HG03139 (cell line): ENCODE measurements at regions not wholly inside any gene's neighbourhood (a gene's known extent, or its start where the extent isn't known, plus 50 kb on each side); places are given as distances from the start of the nearest gene placed in this dataset.
"Not testable (repeated sequence)": the region's sequence is repeated elsewhere in the genome, so short reads cannot be mapped to it uniquely, and the experiment has no call there.

Source experiments
- ATAC-seq: cut with Tn5 transposase; IDR thresholded peaks from one replicate; pipeline ENCODE4 v1.9.1; 2021; ENCODE audit not compliant: unreplicated experiment

DNA sequence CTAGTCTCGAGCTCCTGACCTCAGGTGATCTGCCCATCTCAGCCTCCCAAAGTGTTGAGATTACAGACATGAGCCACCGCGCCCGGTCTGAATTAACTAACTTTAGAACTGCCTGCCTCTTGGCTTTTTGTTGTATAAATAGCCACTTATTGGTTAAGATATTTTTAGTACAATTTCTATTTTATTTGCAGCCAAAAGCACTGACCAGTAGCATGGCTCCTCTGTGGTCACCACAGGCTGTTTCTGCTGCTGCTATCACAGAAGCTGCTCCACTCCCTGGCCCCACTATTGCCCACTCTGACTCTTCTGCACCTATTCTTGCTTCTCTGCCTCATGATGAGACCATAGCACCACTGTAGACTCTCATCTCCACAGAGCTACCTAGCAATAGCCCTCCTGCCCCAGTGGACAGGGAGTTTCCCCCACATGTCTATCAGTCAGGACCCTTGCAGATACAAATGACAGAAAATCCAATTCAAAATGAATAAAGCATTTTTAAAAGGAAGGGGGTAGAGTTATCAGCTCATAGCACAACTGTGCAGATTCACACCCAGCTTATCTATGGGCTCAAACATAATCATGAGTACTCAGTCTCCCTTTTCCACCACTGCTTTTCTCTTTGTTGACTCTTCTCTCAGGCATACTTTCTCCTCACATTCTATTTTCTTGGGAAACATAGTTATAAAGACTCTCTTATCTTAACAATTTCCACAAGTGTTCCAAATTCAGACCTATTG lies 151.8 kb upstream of the EPB41L4A start:
- no peak for ATAC-seq

DNA sequence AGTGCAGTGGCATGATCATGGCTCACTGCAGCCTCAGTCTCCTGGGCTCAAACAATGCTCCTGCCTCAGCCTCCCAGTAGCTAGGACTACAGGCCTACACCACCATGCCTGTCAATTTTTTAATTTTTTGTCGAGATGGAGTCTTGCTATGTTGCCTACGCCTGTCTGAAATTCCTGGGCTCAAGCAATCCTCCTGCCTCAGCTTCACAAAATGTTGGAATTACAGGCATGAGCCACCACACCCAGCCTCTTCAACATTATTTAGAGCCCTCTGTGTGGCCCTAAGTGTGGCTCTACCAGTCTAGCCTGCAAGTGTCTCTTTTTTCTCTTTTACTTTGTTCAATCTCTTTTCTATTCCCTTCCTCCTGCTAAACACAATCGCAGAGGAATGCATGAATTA lies 154.4 kb upstream of the EPB41L4A start:
- no peak for ATAC-seq

DNA sequence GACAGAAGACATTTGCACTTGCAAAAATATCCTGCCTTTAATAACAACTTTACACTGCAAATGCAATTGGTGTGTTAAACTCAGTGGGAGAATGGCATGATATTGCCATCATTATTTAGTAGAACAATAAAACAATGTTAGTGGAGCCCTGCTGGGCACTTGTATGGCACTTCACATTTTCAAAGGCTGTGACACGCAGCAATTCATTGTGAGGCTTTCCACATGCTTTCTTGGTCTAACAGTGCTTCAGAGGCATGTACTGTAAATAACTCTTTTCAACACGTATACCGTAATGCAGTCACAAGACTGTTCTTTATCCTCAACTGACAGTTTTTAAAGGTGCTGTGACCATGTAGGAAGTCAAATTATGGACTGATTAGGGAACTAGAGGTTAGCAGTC lies 155.5 kb upstream of the EPB41L4A start:
- no peak for ATAC-seq

DNA sequence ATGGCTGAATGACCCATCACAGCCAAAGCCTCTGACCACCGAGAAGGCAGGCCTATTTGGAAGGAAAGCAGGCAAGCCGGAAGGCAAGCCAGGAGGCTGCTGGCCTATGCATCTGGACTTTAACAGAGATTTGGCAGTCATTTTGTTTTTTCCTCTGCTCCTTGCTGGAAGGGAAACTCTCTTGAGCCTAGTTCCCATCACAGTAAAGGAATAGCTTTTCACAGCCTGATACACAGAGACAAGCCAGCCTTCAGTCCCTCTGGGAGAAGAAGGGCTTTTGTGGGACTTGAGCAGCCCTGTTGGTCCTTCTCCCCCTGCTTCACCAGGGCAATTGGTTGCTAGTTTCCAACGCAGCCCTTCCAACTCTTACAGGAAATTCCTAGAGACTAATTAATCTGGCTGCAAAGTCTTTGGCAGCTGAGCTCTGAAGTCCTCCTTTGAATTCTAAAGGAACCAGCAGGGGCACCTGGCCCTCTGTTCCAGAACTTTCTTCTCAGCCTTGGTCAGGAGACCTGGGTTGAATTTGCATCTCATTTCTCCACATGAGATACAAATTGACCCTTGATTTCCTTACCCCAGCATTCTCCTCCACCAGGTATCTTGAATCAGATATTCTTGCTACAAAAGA lies 157.3 kb upstream of the EPB41L4A start:
- ATAC-seq: no peak

DNA sequence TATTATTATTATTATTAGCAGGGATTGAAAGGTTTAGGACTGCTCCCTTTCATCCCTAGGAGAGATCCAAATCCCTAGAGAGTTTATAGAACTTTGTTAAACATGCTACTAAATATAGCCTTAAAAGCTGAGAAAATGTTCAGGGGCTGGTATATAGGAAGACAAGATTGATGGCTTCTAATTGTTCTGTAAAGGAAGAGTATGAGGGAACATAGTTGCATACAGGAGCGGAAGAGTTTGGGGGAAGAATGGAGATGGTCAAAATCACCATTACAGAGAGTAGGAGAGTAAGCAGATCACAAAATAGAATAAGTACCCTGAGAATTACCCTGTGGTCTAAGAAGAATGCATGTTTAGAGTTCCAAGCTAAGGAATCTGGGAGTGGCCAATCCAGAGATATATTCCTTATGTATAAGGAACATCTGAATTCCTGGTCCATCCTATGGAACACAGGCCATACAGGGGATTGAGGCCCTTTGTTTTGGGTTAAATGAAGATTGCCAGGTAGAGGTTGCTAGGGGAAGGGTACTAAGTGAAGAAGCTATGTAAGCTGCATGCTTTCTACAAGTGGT lies 158.0 kb upstream of the APC start:
- no peak for ATAC-seq

DNA sequence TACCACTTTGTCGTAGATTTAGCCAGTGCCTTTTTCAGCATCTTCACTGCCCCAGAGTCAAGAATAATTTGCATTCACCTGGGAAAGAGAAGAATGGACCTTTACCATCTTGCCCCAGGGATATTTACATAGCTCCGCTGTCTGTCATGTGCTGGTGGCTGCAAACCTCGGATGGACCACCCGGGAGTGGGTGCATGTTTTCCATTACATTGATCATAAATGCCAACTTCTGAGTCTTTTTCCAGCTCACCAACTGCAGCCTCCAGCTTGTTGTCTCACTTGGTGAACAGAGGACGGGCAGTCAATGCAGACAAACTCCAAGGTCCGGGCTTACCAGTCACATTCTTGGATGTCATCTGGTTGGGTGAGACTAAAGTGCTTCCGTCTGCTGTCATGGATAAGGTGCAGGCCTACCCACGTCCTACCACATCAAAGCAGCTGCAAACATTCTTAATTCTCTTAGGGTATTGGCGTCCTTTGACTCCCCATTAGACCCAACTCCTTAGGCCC lies 155.8 kb upstream of the APC start:
- no peak for ATAC-seq

DNA sequence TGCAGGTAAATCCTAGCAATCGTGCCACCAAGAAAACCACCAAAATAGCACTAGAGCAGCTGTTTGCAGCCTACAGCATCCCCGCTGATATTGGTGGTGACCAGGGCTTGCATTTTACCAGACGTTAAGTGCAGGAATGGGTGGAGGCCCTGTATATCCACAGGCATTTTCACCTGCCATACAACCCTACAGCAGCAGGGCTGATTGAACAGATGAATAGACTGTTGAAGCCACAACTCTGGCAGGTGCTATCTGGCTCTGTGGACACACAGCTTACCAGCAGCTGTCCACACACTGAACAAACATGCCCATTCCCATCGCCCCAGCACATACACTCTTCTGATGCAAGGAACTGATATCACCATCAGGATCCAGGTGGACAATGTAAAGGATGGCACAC lies 154.5 kb upstream of the APC start:
- no peak for ATAC-seq

DNA sequence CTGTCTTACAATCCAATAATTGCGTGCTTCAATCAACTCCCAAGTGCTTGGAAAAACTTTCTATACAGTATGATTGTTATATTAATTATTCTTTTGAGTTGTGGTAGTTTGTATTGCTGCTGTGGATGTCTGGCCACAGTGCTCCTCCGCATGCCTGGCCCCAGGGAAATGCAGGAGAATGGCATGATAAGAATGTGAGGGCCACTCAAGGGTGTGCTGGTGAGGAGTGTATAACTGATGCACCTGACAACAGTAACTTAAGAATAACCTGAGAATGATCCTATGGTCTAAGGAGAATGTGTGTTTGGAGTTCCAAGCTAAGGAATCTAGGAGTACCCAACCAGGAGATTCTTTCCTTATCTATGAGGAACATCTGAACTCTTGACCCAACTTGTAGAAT lies 152.9 kb upstream of the APC start:
- no peak for ATAC-seq

DNA sequence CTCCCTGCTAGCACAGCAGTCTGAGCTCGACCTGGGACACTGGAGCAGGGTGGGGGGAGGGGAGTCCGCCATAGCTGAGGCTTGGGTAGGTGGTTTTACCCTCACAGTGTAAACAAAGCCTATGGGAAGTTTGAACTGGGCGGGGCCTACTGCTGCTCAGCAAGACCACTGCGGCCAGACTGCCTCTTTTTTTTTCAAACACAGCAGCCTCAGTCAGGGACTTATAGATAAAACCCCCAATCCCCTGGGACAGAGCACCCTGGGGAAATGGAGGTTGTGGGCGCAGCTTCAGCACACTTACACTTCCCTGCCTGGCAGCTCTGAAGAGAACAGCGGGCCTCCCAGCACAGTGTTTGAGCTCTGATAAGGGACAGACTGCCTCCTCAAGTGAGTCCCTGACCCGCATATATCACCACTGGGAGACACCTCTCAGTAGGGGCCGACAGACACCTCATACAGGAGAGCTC lies 151.1 kb upstream of the APC start:
- no peak for ATAC-seq

DNA sequence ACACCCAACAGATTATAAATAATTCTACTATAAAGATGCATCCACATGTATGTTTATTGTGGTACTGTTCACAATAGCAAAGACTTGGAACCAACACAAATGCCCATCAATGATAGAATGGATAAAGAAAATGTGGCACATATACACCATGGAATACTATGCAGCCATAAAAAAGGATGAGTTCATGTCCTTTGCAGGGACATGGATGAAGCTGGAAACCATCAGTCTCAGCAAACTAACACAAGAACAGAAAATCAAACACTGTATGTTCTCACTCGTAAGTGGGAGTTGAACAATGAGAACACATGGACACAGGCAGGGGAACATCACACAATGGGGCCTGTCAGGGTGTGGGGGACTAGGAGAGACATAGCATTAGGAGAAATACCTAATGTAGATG lies 146.8 kb upstream of the APC start:
- not testable (repeated sequence) for ATAC-seq

DNA sequence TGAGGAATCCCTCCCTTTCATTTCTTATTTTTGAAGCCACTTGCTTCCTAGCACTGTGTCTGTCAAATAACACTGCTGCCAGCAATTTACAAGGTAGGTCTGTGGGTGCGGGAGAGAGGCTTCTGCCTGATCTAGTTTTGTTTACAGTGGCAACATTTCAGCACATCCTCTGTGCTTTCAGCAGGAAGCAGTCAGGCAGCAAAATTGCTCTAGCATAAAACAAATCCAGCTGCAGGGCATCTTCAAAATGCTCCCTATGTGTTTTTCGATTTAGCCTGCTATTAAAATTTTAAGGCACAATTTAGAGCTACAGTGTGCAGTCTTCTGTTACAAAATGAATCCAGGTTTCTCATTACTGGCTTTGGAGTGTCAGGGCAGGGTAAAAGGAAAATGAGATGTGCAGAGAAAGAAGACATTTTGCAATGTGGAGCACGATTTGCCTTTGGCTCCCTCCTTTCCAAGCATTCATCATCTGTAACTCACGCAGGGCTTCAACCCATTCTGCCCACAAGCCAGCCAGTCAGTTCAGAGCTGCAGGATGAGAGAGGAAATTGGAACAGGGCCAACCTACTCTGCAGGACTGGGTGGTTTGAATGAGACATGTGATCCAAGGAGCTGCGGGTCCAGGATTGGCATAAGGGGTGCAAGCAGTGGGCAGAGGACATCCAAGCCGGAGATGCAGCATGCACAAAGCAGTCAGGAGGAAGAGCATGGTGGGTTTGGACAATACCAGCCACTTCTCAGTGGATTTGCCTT lies 143.4 kb upstream of the APC start:
- no peak for ATAC-seq

DNA sequence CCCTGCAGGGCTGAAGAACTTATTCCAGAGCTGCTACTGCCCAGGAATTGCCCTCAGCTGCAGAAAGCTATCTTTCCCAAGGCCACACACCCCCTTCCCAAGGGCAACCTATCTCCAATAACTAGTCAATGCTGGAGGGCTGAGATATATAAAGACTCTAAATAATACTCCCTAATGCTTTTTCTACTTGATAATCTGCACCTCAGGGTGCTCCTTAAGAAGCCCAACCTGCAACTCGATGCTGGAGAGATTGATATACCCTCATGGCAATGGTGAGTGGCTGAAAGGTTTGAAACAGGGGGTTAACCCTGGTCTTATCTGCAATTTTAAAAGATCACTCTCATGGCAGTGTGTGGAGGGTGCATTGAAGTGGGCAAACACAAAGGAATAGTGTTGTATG lies 142.7 kb upstream of the APC start:
- no peak for ATAC-seq

DNA sequence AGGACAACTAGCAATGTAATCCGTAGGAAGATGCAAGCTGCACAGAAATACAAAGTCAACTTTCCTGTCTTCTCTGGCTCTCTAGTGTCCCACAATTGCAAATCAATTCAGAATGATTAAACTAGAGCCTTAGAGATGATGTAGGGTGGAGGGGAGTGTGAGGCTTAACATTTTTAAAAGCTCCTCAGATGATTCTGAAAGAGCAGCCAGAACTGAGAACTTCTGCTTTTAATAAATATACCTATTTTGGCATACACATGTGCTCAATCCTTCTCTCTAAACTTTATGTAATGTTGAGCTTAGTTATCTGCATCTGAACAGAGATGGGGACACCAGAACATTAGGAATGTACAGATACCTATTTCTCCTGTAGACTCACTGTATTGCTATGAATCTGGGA lies 139.9 kb upstream of the APC start:
- ATAC-seq: no peak

DNA sequence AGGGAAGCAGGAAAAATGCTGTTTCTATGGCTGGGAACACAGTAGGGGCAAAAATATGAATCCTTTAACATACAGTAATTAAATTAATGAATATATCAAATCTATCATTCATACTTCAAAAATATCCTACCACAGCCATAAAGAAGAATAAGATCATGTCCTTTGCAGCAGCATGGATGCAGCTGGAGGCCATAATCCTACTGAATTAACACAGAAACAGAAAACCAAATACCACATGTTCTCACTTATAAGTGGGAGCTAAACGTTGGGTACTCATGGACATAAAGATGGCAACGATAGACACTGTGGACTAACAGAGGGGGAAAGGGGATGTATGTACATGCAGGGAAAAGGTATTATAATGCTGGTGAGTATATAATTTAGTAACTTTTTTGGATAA lies 137.2 kb upstream of the APC start:
- not testable (repeated sequence) for ATAC-seq

DNA sequence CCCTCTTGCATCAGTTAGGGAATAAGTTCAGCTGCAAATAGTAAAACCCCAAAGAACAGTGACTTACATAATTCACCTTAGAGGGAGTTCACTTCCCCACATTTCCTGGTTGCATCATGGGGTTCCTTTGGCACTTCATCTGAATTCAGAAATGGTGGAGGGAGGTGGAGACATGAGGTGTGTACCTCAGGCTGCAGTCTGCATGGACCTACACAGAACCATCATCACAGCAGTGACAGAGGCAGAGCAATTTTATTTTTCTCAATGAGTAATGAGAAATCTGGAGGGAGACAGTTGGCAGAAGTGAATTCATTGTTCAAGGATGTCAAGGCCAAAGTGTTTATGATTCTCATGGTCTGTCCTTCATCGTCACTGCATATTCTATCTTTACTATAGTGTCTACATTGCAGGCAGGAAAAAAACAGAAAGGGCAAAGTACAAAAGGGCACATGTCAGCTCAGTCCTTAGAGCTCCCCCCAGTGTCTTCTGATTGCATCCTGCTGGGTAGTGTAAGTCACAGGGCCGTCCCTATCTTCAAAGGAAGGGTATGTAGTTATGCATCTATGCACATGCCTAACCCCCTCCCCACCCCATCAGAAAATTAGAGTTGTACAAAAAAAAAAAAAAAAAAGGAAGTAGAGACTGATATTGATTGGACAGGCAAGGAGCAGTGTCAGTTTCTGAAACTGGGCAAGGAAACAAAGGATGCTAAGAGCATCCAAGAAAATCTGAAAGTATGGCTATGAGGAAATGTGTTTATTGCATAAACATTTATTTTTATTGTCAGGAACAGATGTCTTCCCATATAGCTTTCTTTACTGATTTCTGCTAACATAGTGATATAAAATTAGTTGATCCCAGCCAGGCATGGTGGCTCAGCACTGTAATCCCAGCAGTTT lies 132.7 kb upstream of the APC start:
- ATAC-seq: peak; percentile 59

DNA sequence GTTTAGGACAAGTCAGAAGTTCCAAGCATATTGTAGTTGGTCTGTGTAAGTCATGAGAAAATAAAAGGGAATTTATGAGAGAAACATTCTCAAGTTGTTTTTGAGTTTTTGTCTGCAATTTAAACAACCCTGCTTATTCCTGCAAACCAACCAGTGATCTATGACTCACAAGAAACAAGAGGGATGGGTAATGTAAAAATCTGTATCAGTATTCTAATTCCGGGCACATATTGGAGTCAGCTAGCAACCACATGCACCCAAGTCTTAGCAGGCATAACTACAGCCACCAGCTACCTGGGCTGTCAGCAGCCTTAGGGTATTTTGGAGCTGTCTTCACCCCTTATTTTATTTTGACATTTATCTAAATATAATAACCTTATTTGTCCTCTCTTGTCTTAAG lies 128.7 kb upstream of the APC start:
- no peak for ATAC-seq

DNA sequence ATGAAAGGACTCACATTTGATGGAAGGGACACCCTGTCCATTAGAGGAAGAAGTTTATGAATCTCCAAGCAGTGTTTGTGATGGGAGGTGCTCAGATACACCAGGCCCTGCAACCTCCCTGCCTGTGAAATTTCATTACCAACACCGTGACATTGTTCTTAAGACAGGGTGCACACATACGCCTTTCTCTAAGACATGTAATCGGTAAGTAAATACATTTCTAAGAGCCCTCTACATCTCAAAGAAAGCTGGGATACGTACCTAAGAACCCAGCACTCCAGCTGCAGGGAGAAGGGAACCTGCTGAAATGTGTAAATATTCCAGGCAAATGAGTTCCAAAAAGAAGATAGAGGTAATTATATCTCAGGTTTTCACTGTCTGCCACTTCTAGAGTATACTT lies 125.0 kb upstream of the APC start:
- no peak for ATAC-seq

DNA sequence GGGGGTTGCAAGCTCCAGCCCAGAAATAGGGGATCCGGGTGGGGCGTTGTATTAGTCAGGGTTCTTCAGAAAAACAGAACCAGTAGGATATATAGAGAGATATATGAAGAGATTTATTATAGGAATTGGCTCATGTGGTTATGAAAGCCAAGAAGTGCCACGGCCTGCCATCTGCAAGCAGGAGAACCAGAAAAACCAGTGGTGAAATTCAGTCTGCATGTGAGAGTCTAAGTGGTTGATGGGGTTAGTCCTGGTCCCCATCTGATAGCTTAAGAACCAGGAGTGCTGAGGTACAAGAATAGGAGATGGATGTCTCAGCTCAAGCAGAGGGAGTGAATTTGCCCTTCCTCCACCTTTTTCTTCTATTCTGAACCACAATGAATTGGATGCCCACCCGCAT lies 123.4 kb upstream of the APC start:
- ATAC-seq: no peak

DNA sequence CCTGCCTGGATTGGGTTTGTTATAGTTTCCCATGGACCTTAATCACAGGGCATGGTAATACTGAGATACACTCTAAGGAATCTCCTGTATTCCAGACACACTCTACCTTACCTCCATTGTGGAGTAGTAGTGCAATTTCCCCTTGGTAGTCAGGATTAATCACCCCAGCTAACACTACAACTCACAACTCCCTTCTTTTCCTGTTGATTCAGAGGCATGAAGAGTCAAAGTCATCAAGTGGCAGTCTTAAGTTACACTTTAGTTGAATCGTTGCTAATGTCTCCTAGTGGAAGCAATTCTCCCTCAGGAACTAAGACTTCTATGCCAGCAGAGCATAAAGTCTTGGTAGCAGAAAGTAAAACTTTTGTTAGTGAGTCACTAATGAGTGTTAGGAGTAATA lies 122.7 kb upstream of the APC start:
- ATAC-seq: no peak

DNA sequence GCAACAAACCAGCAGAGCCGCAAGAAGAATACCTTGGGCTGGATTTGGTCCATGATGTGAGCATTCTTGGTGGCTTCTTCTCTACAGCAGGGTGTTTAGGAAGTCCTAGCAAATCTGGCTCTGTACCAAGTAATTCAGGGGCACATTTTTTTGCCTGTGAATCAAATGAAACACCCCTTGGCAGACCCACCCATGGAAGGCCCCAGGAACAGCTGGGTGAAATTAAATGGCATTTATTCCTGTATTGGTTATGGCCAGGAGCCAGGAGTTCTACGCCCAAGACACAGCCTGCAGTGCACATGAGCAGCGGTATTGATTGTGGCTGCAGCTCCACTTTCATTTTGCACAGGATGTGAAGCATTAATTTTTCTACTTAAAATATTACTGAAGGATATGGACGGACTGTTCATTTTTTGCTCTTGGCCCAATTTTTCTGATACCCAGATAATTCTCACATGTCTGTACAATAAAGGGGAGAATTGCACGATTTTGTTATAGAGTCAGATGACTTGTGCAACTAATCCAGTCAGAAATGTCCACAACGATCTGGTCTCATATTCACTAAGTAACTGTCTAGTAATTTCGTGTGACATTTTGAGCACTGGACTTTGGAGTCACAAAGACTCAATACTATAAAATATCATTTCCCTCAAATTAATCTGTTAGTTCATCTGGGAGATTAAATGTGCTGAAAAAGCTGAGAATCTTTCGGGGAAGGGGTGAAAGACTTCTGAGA lies 120.7 kb upstream of the APC start:
- no peak for ATAC-seq
